Endodermal cell (in vitro differentiated cells): ENCODE measurements at regions not wholly inside any gene's neighbourhood (a gene's known extent, or its start where the extent isn't known, plus 50 kb on each side); places are given as distances from the start of the nearest gene placed in this dataset.

ENCODE experiments used
- DNase-seq: peaks from one replicate; pipeline ENCODE4 v3.0.0-alpha.2; 2017
- H3K27ac ChIP-seq: 2 replicates; pipeline ENCODE4 v1.5.1; 2013; ENCODE audit warnings: mild to moderate bottlenecking, low read depth, low read length, moderate library complexity
- H3K27me3 ChIP-seq: 2 replicates; pipeline ENCODE4 v1.6.1; 2013; ENCODE audit warnings: mild to moderate bottlenecking, low read length, moderate library complexity; ENCODE audit not compliant: insufficient read depth, control insufficient read depth, poor library complexity, severe bottlenecking
- H3K36me3 ChIP-seq: 2 replicates; pipeline ENCODE4 v1.7.0; 2013; ENCODE audit warnings: mild to moderate bottlenecking, low read length, moderate library complexity; ENCODE audit not compliant: control insufficient read depth, insufficient read depth
- H3K4me1 ChIP-seq: one replicate; pipeline ENCODE4 v1.7.0; 2013; ENCODE audit warnings: low read length; ENCODE audit not compliant: control insufficient read depth, insufficient read depth
- H3K4me3 ChIP-seq: 2 replicates; pipeline ENCODE4 v1.5.1; 2013; ENCODE audit warnings: mild to moderate bottlenecking, low read length, moderate library complexity
- H3K9ac ChIP-seq: 2 replicates; pipeline ENCODE4 v1.6.1; 2013; ENCODE audit warnings: mild to moderate bottlenecking, low read length, moderate library complexity; ENCODE audit not compliant: poor library complexity, severe bottlenecking; ENCODE audit errors: extremely low read depth
- H3K9me3 ChIP-seq: 2 replicates; pipeline ENCODE4 v1.6.1; 2013; ENCODE audit warnings: mild to moderate bottlenecking, low read length, moderate library complexity; ENCODE audit not compliant: control insufficient read depth
- H3K27ac Mint-ChIP-seq: 2 replicates; pipeline ENCODE4 v1.8.0; 2020; ENCODE audit warnings: mixed read lengths
- H3K27me3 Mint-ChIP-seq: 2 replicates; pipeline ENCODE4 v1.8.0; 2021; ENCODE audit warnings: mild to moderate bottlenecking, mixed read lengths; ENCODE audit not compliant: insufficient read depth
- H3K36me3 Mint-ChIP-seq: 2 replicates; pipeline ENCODE4 v1.8.0; 2020; ENCODE audit warnings: low read depth, mixed read lengths
- H3K4me1 Mint-ChIP-seq: 2 replicates; pipeline ENCODE4 v1.8.0; 2020; ENCODE audit warnings: mixed read lengths
- H3K4me3 Mint-ChIP-seq: 2 replicates; pipeline ENCODE4 v1.8.0; 2020; ENCODE audit warnings: mild to moderate bottlenecking, moderate library complexity, mixed read lengths
- H3K9me3 Mint-ChIP-seq: 2 replicates; pipeline ENCODE4 v1.8.0; 2020; ENCODE audit warnings: mild to moderate bottlenecking, mixed read lengths
- CTCF ChIP-seq: fragments of 200-600 bp; sonication (generic); conservative IDR thresholded peaks from 2 replicates; pipeline ENCODE4 v1.5.0; 2021; ENCODE audit warnings: antibody characterized with exemption, mild to moderate bottlenecking
- WGBS, 2 experiments: methylation state at CpG; one replicate each; pipeline versions ENCODE4 v1.1.5 to v1.1.7; 2013; ENCODE audit warnings: missing lambda C conversion rate in 2 of 2, mixed read lengths in 1 of 2; ENCODE audit not compliant: insufficient coverage in 1 of 2, insufficient read length in 1 of 2; 5-methylcytosine and 5-hydroxymethylcytosine counted together

GRCh38 chr12:83753904-83754303 lies 1067.2 kb downstream of the TMTC2 start:
- WGBS, 2 experiments: 100% methylated on average over 1 of the region's 1 CpG; no CpG with 5 or more reads in 1 of the 2 experiments
- no peaks in the 10 kb centered on the region for H3K9me3 ChIP-seq
- H3K4me3 Mint-ChIP-seq: no peak overlapping the region
- H3K4me3 ChIP-seq: no peak overlapping the region
- H3K4me1 ChIP-seq: no peaks in the 10 kb centered on the region
- no peaks in the 10 kb centered on the region for H3K4me1 Mint-ChIP-seq
- no peak for TF ChIP-seq CTCF
- no peak for DNase-seq
- no peaks in the 10 kb centered on the region for H3K27me3 ChIP-seq
- no peak overlapping the region for H3K27ac Mint-ChIP-seq
- no peaks in the 10 kb centered on the region for H3K27me3 Mint-ChIP-seq
- no peaks in the 10 kb centered on the region for H3K9me3 Mint-ChIP-seq
- no peak overlapping the region for H3K9ac ChIP-seq
- H3K36me3 ChIP-seq: no peaks in the 10 kb centered on the region
- no peak overlapping the region for H3K27ac ChIP-seq
- H3K36me3 Mint-ChIP-seq: no peaks in the 10 kb centered on the region

GRCh38 chr12:83753205-83753604 lies 1066.5 kb downstream of the TMTC2 start:
- no peaks in the 10 kb centered on the region for H3K27me3 ChIP-seq
- Mint-ChIP-seq H3K27ac (no peak overlapping the region), H3K27me3 (no peaks in the 10 kb centered on the region), H3K4me1 (no peaks in the 10 kb centered on the region), H3K4me3 (no peak overlapping the region), H3K36me3 (no peaks in the 10 kb centered on the region), H3K9me3 (no peaks in the 10 kb centered on the region)
- DNase-seq: no peak
- H3K9ac ChIP-seq: no peak overlapping the region
- no peak for TF ChIP-seq CTCF
- H3K9me3 ChIP-seq: no peaks in the 10 kb centered on the region
- WGBS, 2 experiments: 91% methylated on average over 2 of the region's 3 CpGs; no CpG with 5 or more reads in 1 of the 2 experiments
- no peaks in the 10 kb centered on the region for H3K36me3 ChIP-seq
- no peak overlapping the region for H3K27ac ChIP-seq
- no peak overlapping the region for H3K4me3 ChIP-seq
- no peaks in the 10 kb centered on the region for H3K4me1 ChIP-seq

GRCh38 chr12:83739607-83740006 lies 1052.9 kb downstream of the TMTC2 start:
- DNase-seq: no peak
- H3K9ac ChIP-seq: no peak overlapping the region
- Mint-ChIP-seq H3K27ac (no peak overlapping the region), H3K27me3 (no peaks in the 10 kb centered on the region), H3K4me3 (no peak overlapping the region), H3K4me1 (no peaks in the 10 kb centered on the region), H3K36me3 (no peaks in the 10 kb centered on the region), H3K9me3 (no peaks in the 10 kb centered on the region)
- WGBS, 2 experiments: 90% methylated on average over 3 of the region's 3 CpGs; no CpG with 5 or more reads in 1 of the 2 experiments
- no peaks in the 10 kb centered on the region for H3K27me3 ChIP-seq
- no peak for TF ChIP-seq CTCF
- H3K9me3 ChIP-seq: no peaks in the 10 kb centered on the region
- no peaks in the 10 kb centered on the region for H3K36me3 ChIP-seq
- no peak overlapping the region for H3K27ac ChIP-seq
- no peak overlapping the region for H3K4me3 ChIP-seq
- H3K4me1 ChIP-seq: no peaks in the 10 kb centered on the region
